ENCODE measurements at regions not wholly inside any gene's neighbourhood (a gene's known extent, or its start where the extent isn't known, plus 50 kb on each side); places are given as distances from the start of the nearest gene placed in this dataset.

DNA sequence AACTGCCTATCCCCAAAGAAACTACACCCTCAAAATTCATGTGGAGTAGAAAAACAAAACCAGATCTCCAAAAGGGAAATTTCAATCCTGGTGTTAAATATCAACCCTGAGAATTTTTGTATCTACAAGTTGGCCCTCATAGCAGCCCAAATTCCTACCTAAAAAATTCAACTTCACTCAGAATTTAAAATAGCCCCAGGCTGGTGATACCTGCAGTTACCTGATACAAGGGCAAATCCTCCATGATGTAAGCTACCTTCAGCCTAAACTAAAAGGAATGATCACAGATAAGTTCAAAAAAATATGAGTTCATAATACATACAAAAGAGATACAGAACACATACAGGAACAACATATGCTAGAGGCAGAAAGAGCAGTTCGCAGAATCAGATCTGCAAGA, 138.4 kb downstream of the HNRNPD start:
- no CpG with 5 or more reads among the region's 1 CpG for WGBS (ENCODE audit: insufficient coverage)
- Histone ChIP-seq H3K27me3 (replicated peaks in 1 of 4; ENCODE audit: control extremely low read depth in 1 of 4, control insufficient read depth in 3 of 4, insufficient read depth in 4 of 4, low read length in 3 of 4) (no peaks in the 10 kb centered on the region), H3K4me1 (ENCODE audit: control insufficient read depth in 2 of 2, insufficient read depth in 2 of 2, low read length in 2 of 2) (no peaks in the 10 kb centered on the region), H3K9ac (ENCODE audit: low read length) (no peak overlapping the region), H3K9me3 (ENCODE audit: control extremely low read depth in 1 of 3, control insufficient read depth in 2 of 3, insufficient read depth in 1 of 3, low read length in 2 of 3) (no peaks in the 10 kb centered on the region), H3K4me2 (replicated peaks; ENCODE audit: low read depth, low read length, poor library complexity, severe bottlenecking) (no peak overlapping the region), H2AFZ (ENCODE audit: insufficient read depth, low read depth, low read length, poor library complexity, severe bottlenecking) (no peak overlapping the region), H3K36me3 (replicated peaks in 1 of 2; ENCODE audit: control extremely low read depth in 1 of 2, control insufficient read depth in 1 of 2, extremely low read depth in 1 of 2, insufficient read depth in 2 of 2, low read length in 1 of 2) (no peaks in the 10 kb centered on the region), H4K20me1 (ENCODE audit: control insufficient read depth, insufficient read depth, low read length, poor library complexity, severe bottlenecking) (no peaks in the 10 kb centered on the region), H3K27ac (ENCODE audit: low read length in 2 of 2) (no peak overlapping the region), H3K4me3 (ENCODE audit: control extremely low read depth in 1 of 5, extremely low read depth in 1 of 5, insufficient read depth in 1 of 5, low read depth in 2 of 5, low read length in 4 of 5) (no peak overlapping the region), H3K79me2 (ENCODE audit: control insufficient read depth, insufficient read depth, low read length) (no peaks in the 10 kb centered on the region)
- POLR2A ChIA-PET: no interaction called here
- H3K4me3 Mint-ChIP-seq: no peak overlapping the region
- DNase-seq (no peak), ATAC-seq (ENCODE audit: low read depth) (no peak)
- intact Hi-C loops (cut with micrococcal nuclease): no loop called here
- CTCF ChIA-PET: no interaction called here
- no peaks in the 10 kb centered on the region for H3K9me3 Mint-ChIP-seq (ENCODE audit: insufficient read depth)
- TF ChIP-seq CTCF (IDR thresholded peaks at IDR 0.05) (no peak), EZH2 (IDR thresholded peaks at IDR 0.05; ENCODE audit: borderline replicate concordance, insufficient read depth, low read depth, low read length, poor library complexity, severe bottlenecking) (no peak)
- no peaks in the 10 kb centered on the region for H3K4me1 Mint-ChIP-seq
- no peak overlapping the region for H3K27ac Mint-ChIP-seq
- peaks cover 16% of the 10 kb centered on the region for H3K27me3 Mint-ChIP-seq

DNA sequence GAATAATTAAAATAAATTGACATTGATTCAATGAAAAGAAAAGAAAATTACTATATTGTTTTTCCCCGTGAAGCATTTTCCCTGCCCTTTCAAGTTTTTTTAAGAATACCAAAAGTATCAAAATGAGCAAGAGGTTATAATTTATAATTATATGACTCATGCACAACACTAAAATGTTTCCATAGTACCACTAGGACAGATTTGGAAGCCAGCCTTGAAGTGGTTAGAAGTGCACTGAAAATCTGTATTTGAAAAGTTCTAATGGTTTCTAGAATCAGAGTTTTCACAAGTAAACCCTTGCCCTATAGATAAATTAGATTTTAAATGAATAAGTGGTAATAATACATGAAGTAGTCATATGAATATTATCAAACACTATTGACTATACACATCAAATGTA, 140.9 kb downstream of the HNRNPD start:
- no peak overlapping the region for H3K27ac ChIP-seq (ENCODE audit: low read length in 2 of 2)
- no peaks in the 10 kb centered on the region for H3K36me3 ChIP-seq (replicated peaks in 1 of 2; ENCODE audit: control extremely low read depth in 1 of 2, control insufficient read depth in 1 of 2, extremely low read depth in 1 of 2, insufficient read depth in 2 of 2, low read length in 1 of 2)
- Mint-ChIP-seq H3K27me3 (peaks cover 11% of the 10 kb centered on the region), H3K27ac (no peak overlapping the region), H3K4me1 (no peaks in the 10 kb centered on the region), H3K4me3 (no peak overlapping the region), H3K9me3 (ENCODE audit: insufficient read depth) (no peaks in the 10 kb centered on the region)
- no peak for TF ChIP-seq CTCF (IDR thresholded peaks at IDR 0.05)
- TF ChIP-seq EZH2 (IDR thresholded peaks at IDR 0.05; ENCODE audit: borderline replicate concordance, insufficient read depth, low read depth, low read length, poor library complexity, severe bottlenecking): no peak
- no peak overlapping the region for H3K4me3 ChIP-seq (ENCODE audit: control extremely low read depth in 1 of 5, extremely low read depth in 1 of 5, insufficient read depth in 1 of 5, low read depth in 2 of 5, low read length in 4 of 5)
- ChIA-PET CTCF (no interaction called here), POLR2A (no interaction called here)
- no peak overlapping the region for H2AFZ ChIP-seq (ENCODE audit: insufficient read depth, low read depth, low read length, poor library complexity, severe bottlenecking)
- DNase-seq (no peak), ATAC-seq (ENCODE audit: low read depth) (no peak)
- intact Hi-C loops (cut with micrococcal nuclease): no loop called here
- WGBS (ENCODE audit: insufficient coverage): no CpG with 5 or more reads among the region's 1 CpG
- no peak overlapping the region for H3K9ac ChIP-seq (ENCODE audit: low read length)
- no peaks in the 10 kb centered on the region for H4K20me1 ChIP-seq (ENCODE audit: control insufficient read depth, insufficient read depth, low read length, poor library complexity, severe bottlenecking)
- no peaks in the 10 kb centered on the region for H3K79me2 ChIP-seq (ENCODE audit: control insufficient read depth, insufficient read depth, low read length)
- no peaks in the 10 kb centered on the region for H3K27me3 ChIP-seq (replicated peaks in 1 of 4; ENCODE audit: control extremely low read depth in 1 of 4, control insufficient read depth in 3 of 4, insufficient read depth in 4 of 4, low read length in 3 of 4)
- H3K9me3 ChIP-seq (ENCODE audit: control extremely low read depth in 1 of 3, control insufficient read depth in 2 of 3, insufficient read depth in 1 of 3, low read length in 2 of 3): no peaks in the 10 kb centered on the region
- no peak overlapping the region for H3K4me2 ChIP-seq (replicated peaks; ENCODE audit: low read depth, low read length, poor library complexity, severe bottlenecking)
- H3K4me1 ChIP-seq (ENCODE audit: control insufficient read depth in 2 of 2, insufficient read depth in 2 of 2, low read length in 2 of 2): no peaks in the 10 kb centered on the region
